Tibial nerve (tissue), 4 donors: ENCODE measurements at regions not wholly inside any gene's neighbourhood (a gene's known extent, or its start where the extent isn't known, plus 50 kb on each side); places are given as distances from the start of the nearest gene placed in this dataset.
"Not testable (repeated sequence)": the region's sequence is repeated elsewhere in the genome, so short reads cannot be mapped to it uniquely, and the experiment has no call there.

Source experiments
- EP300 ChIP-seq, 2 donors: sonication (generic); formaldehyde crosslinking; IDR thresholded peaks; one replicate each; pipeline ENCODE4 v1.6.1; 2017; ENCODE audit warnings: antibody characterized with exemption in 2 of 2, mild to moderate bottlenecking in 1 of 2
- POLR2A ChIP-seq, 2 donors: fragments of 450-650 bp; IDR thresholded peaks; one replicate each; pipeline ENCODE4 v1.6.1; 2017; ENCODE audit warnings: antibody characterized with exemption in 2 of 2, mild to moderate bottlenecking in 2 of 2, moderate library complexity in 2 of 2
- TF ChIP-seq, protein P1 (sequence below), 5 experiments: fragments of 200-600 bp in 3 of 5; fragments of 450-650 bp in 2 of 5; sonication (generic) in 3 of 5; IDR thresholded peaks; one replicate each; pipeline ENCODE4 v1.5.1; 2016 to 2019; ENCODE audit warnings: antibody characterized with exemption in 5 of 5, mild to moderate bottlenecking in 3 of 5, moderate library complexity in 2 of 5

GRCh38 chr4:3925841-3926240 lies 159.7 kb downstream of the ADRA2C start:
- TF ChIP-seq, protein P1, sequence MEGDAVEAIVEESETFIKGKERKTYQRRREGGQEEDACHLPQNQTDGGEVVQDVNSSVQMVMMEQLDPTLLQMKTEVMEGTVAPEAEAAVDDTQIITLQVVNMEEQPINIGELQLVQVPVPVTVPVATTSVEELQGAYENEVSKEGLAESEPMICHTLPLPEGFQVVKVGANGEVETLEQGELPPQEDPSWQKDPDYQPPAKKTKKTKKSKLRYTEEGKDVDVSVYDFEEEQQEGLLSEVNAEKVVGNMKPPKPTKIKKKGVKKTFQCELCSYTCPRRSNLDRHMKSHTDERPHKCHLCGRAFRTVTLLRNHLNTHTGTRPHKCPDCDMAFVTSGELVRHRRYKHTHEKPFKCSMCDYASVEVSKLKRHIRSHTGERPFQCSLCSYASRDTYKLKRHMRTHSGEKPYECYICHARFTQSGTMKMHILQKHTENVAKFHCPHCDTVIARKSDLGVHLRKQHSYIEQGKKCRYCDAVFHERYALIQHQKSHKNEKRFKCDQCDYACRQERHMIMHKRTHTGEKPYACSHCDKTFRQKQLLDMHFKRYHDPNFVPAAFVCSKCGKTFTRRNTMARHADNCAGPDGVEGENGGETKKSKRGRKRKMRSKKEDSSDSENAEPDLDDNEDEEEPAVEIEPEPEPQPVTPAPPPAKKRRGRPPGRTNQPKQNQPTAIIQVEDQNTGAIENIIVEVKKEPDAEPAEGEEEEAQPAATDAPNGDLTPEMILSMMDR (IDR thresholded peaks at IDR 0.05), result not testable (repeated sequence)
- not testable (repeated sequence) for TF ChIP-seq POLR2A, EP300 (IDR thresholded peaks at IDR 0.05)
